Fibroblast of mammary gland (primary cell): ENCODE measurements at regions not wholly inside any gene's neighbourhood (a gene's known extent, or its start where the extent isn't known, plus 50 kb on each side); places are given as distances from the start of the nearest gene placed in this dataset.

Experiments
- DNase-seq: peaks from one replicate; pipeline ENCODE4 v3.0.0-alpha.2; 2010; ENCODE audit warnings: low read depth
- H3K4me3 ChIP-seq: 2 replicates; pipeline ENCODE4 v1.5.1; 2011; ENCODE audit warnings: low read depth, mild to moderate bottlenecking, low read length, moderate library complexity; ENCODE audit not compliant: control insufficient read depth
- TF ChIP-seq, protein P1 (sequence below): conservative IDR thresholded peaks from 2 replicates; pipeline ENCODE4 v1.5.1; 2011; ENCODE audit warnings: low read depth, low read length, inconsistent platforms; ENCODE audit not compliant: control insufficient read depth, insufficient read depth

DNA sequence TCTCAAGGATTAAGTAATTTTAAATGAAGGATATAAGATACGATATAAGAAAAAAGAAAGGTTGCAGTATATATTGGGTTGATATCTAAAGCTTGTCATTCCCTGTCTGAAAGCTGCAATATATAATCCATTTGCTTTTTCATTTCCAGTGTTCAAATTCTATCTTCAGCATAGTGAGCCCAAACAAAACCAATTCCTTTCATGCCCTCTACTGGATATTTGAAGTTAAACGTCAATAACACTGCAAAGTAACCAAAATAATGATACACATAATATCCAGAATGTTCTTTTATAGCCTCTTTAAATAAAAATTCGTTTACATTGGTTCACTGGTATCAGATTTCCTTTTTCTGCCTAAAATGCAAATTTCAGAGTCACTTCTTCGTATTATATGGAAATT, 64.5 kb upstream of the DAAM1 start:
- H3K4me3 ChIP-seq = no peak overlapping the region
- DNase-seq = peak; percentile 46
- TF ChIP-seq, protein P1, sequence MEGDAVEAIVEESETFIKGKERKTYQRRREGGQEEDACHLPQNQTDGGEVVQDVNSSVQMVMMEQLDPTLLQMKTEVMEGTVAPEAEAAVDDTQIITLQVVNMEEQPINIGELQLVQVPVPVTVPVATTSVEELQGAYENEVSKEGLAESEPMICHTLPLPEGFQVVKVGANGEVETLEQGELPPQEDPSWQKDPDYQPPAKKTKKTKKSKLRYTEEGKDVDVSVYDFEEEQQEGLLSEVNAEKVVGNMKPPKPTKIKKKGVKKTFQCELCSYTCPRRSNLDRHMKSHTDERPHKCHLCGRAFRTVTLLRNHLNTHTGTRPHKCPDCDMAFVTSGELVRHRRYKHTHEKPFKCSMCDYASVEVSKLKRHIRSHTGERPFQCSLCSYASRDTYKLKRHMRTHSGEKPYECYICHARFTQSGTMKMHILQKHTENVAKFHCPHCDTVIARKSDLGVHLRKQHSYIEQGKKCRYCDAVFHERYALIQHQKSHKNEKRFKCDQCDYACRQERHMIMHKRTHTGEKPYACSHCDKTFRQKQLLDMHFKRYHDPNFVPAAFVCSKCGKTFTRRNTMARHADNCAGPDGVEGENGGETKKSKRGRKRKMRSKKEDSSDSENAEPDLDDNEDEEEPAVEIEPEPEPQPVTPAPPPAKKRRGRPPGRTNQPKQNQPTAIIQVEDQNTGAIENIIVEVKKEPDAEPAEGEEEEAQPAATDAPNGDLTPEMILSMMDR = peak; percentile 35

DNA sequence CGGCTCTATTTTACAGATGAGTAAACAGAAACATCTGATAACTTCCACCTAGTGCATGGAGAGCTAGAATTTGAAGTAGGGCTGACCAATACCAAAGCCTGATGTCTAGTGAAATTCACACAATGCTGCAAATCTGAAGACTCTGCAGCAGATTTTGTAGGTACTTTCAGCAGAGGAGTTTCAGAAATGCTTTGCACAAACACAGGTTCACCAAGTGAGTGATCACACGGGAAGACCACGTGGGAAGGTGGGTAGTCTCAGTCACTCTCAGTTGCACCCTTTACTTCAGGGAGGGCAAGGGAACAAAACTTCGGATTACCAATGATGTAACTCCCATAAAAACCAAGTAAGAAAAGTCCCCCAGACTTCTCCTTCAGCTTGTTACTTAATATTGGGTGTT, 63.3 kb upstream of the DAAM1 start:
- no peak for DNase-seq
- no peak overlapping the region for H3K4me3 ChIP-seq
- TF ChIP-seq, protein P1 = no peak

DNA sequence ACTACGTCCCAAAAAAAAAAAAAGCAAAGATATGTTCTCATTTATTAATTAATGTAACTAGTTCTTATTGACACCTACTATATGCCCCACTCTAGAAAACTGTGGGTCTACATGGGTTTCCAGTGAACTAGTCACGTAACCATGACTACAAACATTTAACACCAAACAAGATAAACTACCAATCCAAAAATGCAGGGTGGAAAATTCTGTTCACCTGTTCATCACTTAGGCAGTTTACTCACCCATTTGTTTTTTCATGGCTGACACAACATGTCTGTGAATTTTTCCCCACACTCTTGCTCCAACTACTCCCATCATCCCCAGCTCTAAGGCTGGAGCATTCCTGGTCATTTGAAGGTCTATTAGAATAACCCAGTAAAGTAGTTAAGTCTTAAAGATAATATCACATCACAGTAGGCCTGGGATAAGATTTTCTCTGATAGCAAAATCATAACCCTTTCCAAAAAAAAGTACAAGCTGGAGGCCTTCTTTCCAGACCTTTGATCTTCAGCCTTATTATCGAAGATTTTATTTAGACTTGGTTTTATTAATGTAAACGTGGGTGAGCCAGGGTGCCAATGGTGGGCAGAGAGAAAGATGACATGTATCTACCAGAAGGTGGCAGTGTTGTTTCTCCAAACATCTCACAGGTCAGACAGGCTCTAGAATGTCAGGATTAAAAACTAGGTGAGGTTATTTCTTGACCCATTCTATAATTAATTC, 61.6 kb upstream of the DAAM1 start:
- H3K4me3 ChIP-seq = no peak overlapping the region
- DNase-seq = peak; percentile 69

DNA sequence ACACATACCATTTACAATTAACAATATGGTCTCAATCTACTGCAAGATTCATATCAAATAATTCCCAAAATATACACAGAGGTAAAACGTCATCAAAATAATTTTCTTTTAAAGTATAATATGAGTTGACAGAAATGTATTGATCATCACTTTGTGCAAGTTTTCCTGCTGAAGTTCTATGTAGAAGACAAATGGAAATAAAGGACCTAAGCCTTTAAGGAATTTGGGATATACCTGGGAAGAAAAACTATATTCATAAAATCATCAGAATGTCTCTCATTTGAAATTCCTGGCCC, 61.1 kb upstream of the DAAM1 start:
- no peak for DNase-seq
- TF ChIP-seq, protein P1 = no peak
- H3K4me3 ChIP-seq = no peak overlapping the region

More for the DNA sequence above, 61.6 kb upstream of the DAAM1 start:
- TF ChIP-seq, protein P1 = peak; percentile 76

DNA sequence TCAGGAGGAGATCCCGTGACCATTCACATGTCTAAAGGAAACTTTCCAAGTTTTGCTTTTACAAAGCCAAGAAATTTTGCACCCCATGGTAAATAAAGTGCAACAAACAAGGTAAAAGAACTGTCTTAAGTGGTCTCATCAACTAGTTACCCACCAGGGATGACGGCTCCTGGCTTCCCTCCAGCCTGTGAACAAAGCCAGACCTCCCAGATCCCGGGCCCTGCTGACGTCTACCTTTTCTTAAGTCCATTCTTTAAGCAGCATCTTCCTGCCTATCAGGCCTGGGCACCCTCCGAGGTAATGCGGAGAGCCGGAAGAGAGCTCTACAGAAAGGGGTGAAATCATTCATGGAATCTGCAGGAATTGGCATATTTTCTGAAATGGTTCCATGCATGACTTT, 58.0 kb upstream of the DAAM1 start:
- TF ChIP-seq, protein P1 = no peak
- no peak overlapping the region for H3K4me3 ChIP-seq

DNA sequence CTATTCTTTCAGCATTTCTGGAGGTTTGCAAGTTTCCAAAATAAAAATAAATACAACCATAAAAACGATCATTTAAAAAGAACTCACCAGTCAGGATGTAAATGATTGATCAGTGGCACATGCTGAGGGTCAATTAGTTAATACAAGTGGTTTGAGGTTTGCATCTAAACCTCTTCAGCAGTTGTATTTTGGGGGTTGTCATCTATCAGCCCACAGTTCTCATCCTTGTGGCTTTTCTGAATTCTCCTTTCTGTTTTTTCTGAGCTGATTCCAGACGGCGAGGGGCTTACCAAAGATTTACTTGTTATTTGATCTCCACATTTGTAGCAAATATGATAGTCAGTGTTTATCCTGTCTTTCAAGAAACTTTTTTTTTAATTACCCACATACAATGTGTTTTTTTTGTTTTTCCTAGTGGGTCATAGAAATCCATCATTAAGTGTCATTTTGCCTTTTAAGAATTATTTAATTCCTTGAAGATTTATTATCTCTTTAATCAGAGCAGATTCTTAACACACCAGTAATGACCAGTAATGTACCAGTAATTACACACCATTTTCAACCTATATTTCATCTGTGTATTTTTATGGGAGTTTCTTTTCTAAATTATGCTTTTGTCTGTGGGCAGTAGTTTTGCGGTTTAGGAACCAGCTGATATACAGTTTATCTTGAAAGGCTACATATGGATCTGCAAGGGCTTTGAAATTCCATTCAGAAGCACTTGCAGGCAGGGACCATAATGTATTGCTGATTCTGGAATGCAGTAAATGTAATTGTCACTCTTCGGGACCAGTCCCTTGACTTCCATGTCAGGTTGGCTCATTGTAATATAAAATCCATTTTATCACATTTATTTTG, 56.3 kb upstream of the DAAM1 start:
- TF ChIP-seq, protein P1 = no peak
- DNase-seq = no peak

More for the DNA sequence above, 58.0 kb upstream of the DAAM1 start:
- no peak for DNase-seq

More for the DNA sequence above, 56.3 kb upstream of the DAAM1 start:
- no peak overlapping the region for H3K4me3 ChIP-seq
